PC-3 (cell line): ENCODE measurements at regions not wholly inside any gene's neighbourhood (a gene's known extent, or its start where the extent isn't known, plus 50 kb on each side); places are given as distances from the start of the nearest gene placed in this dataset.
"Not testable (repeated sequence)": the region's sequence is repeated elsewhere in the genome, so short reads cannot be mapped to it uniquely, and the experiment has no call there.

Experiments
- CTCF ChIP-seq: fragments of 300-600 bp; sonication (generic); conservative IDR thresholded peaks from 2 replicates; pipeline ENCODE4 v1.5.1; 2017; ENCODE audit warnings: antibody characterized with exemption, low read depth, mild to moderate bottlenecking, low read length
- EZH2 ChIP-seq: fragments of 300-600 bp; sonication (generic); IDR thresholded peaks from one replicate; pipeline ENCODE4 v1.6.1; 2017; ENCODE audit warnings: antibody characterized with exemption, mild to moderate bottlenecking, low read length; ENCODE audit not compliant: unreplicated experiment

GRCh38 chr1:199951005-199951404 is 76.5 kb upstream of the NR5A2 start:
- not testable (repeated sequence) for TF ChIP-seq CTCF, EZH2
